Neural cell (in vitro differentiated cells): ENCODE measurements at regions not wholly inside any gene's neighbourhood (a gene's known extent, or its start where the extent isn't known, plus 50 kb on each side); places are given as distances from the start of the nearest gene placed in this dataset.

Experiments used
- H2AFZ ChIP-seq: fragments of 200-600, 300-800 bp; sonication (generic), shearing (Covaris generic); 2 replicates; pipeline ENCODE4 v1.6.0; 2014; ENCODE audit warnings: low read depth, mild to moderate bottlenecking, antibody characterized with exemption, low read length, moderate library complexity
- H3F3A ChIP-seq: fragments of 200-600 bp; shearing (Covaris generic); 2 replicates; pipeline ENCODE4 v1.6.1; 2016; ENCODE audit warnings: mild to moderate bottlenecking, moderate library complexity, mixed read lengths, antibody characterized with exemption, low read length; ENCODE audit not compliant: insufficient read depth, poor library complexity, severe bottlenecking
- H3K27ac ChIP-seq: fragments of 200-600, 300-800 bp; sonication (generic), shearing (Covaris generic); 2 replicates; pipeline ENCODE4 v1.5.1; 2014; ENCODE audit warnings: mild to moderate bottlenecking, low read length, moderate library complexity
- H3K27me3 ChIP-seq: fragments of 300-800, 200-600 bp; sonication (generic), shearing (Covaris generic); 2 replicates; pipeline ENCODE4 v1.6.0; 2014; ENCODE audit warnings: mild to moderate bottlenecking, low read depth, low read length, moderate library complexity; ENCODE audit not compliant: insufficient read depth
- H3K36me3 ChIP-seq: fragments of 300-800, 200-600 bp; sonication (generic), shearing (Covaris generic); 2 replicates; pipeline ENCODE4 v1.5.1; 2014; ENCODE audit warnings: mild to moderate bottlenecking, antibody characterized with exemption, low read length, moderate library complexity; ENCODE audit not compliant: insufficient read depth
- H3K4me2 ChIP-seq: fragments of 300-800, 200-600 bp; sonication (generic), shearing (Covaris generic); 2 replicates; pipeline ENCODE4 v1.6.0; 2014; ENCODE audit warnings: mild to moderate bottlenecking, low read length
- H3K4me3 ChIP-seq: fragments of 300-800, 200-600 bp; sonication (generic), shearing (Covaris generic); 2 replicates; pipeline ENCODE4 v1.5.1; 2014; ENCODE audit warnings: mild to moderate bottlenecking, low read length, moderate library complexity
- H3K79me2 ChIP-seq: fragments of 200-600 bp; shearing (Covaris generic); replicated peaks from 2 replicates; pipeline ENCODE4 v1.6.0; 2014; ENCODE audit warnings: mild to moderate bottlenecking, low read length, moderate library complexity; ENCODE audit not compliant: insufficient read depth
- H3K9ac ChIP-seq: fragments of 300-800, 200-600 bp; sonication (generic), shearing (Covaris generic); 2 replicates; pipeline ENCODE4 v1.6.1; 2016; ENCODE audit warnings: mild to moderate bottlenecking, low read length, mixed read lengths
- H3K9me2 ChIP-seq: fragments of 200-600 bp; shearing (Covaris generic); 2 replicates; pipeline ENCODE4 v1.6.1; 2016; ENCODE audit warnings: mild to moderate bottlenecking, low read length, mixed read lengths; ENCODE audit not compliant: insufficient read depth
- H3K9me3 ChIP-seq: fragments of 200-600, 300-800 bp; sonication (generic), shearing (Covaris generic); 2 replicates; pipeline ENCODE4 v1.6.1; 2016; ENCODE audit warnings: mild to moderate bottlenecking, mixed run types, low read length, moderate library complexity, mixed read lengths
- H4K20me1 ChIP-seq: fragments of 200-600 bp; shearing (Covaris generic); 2 replicates; pipeline ENCODE4 v1.6.1; 2016; ENCODE audit warnings: mild to moderate bottlenecking, mixed run types; ENCODE audit not compliant: insufficient read depth
- EP300 ChIP-seq: fragments of 450-650 bp; conservative IDR thresholded peaks from 2 replicates; pipeline ENCODE4 v1.6.1; 2014; ENCODE audit warnings: antibody characterized with exemption, mild to moderate bottlenecking, moderate library complexity; ENCODE audit not compliant: poor library complexity, severe bottlenecking
- EZH2 ChIP-seq: fragments of 200-600, 300-800 bp; shearing (Covaris generic), sonication (generic); IDR thresholded peaks from 2 replicates; pipeline ENCODE4 v1.6.1; 2014; ENCODE audit warnings: antibody characterized with exemption, low read length, borderline replicate concordance, mild to moderate bottlenecking; ENCODE audit not compliant: insufficient read depth, poor library complexity, severe bottlenecking
- MXI1 ChIP-seq: fragments of 450-650 bp; conservative IDR thresholded peaks from 2 replicates; pipeline ENCODE4 v1.6.1; 2014; ENCODE audit warnings: antibody characterized with exemption, mild to moderate bottlenecking; ENCODE audit not compliant: poor library complexity, severe bottlenecking
- POLR2AphosphoS5 ChIP-seq: IDR thresholded peaks from 2 replicates; pipeline ENCODE4 v1.6.1; 2012
- RAD21 ChIP-seq: fragments of 450-650 bp; conservative IDR thresholded peaks from 2 replicates; pipeline ENCODE4 v1.6.1; 2014; ENCODE audit warnings: antibody characterized with exemption, mild to moderate bottlenecking, moderate library complexity
- SMC3 ChIP-seq: fragments of 450-650 bp; conservative IDR thresholded peaks from 2 replicates; pipeline ENCODE4 v1.6.1; 2014; ENCODE audit warnings: antibody characterized with exemption, mild to moderate bottlenecking, moderate library complexity; ENCODE audit not compliant: poor library complexity
- TAF1 ChIP-seq: IDR thresholded peaks from 2 replicates; pipeline ENCODE4 v1.6.1; 2012; ENCODE audit warnings: low read depth
- TF ChIP-seq, protein P1 (sequence below): fragments of 450-650 bp; IDR thresholded peaks from 2 replicates; pipeline ENCODE4 v1.5.1; 2014; ENCODE audit warnings: antibody characterized with exemption, mild to moderate bottlenecking, moderate library complexity; ENCODE audit not compliant: poor library complexity, severe bottlenecking
- TF ChIP-seq, protein P2 (sequence below): IDR thresholded peaks from 2 replicates; pipeline ENCODE4 v1.6.1; 2012; ENCODE audit warnings: borderline replicate concordance

DNA sequence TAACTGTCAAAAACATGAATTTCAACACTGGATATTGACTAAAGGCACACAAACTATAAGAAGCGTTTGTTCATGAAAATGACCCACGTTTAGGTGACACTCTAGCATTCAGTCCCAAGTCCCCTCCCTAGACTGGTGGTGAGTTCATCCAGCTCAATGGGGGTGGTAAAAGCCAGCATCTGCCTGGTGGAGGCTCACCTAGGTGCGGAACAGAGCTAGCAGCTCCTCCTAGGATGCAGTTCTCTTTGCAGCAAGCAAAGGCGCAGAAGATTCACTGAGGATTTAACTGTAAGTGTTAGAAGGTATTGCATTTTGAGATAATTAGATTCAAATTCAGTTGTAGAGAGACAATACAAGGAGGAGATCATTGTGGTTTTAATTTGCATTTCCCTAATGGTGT is 87.6 kb downstream of the VSTM2A start:
- Histone ChIP-seq H2AFZ (no peak overlapping the region), H3K79me2 (no peaks in the 10 kb centered on the region), H3F3A (no peaks in the 10 kb centered on the region), H3K27me3 (no peaks in the 10 kb centered on the region), H4K20me1 (no peaks in the 10 kb centered on the region), H3K27ac (no peak overlapping the region), H3K9me2 (no peaks in the 10 kb centered on the region), H3K36me3 (no peaks in the 10 kb centered on the region), H3K9ac (no peak overlapping the region), H3K4me3 (no peak overlapping the region), H3K4me2 (no peak overlapping the region), H3K9me3 (no peaks in the 10 kb centered on the region)
- TF ChIP-seq SMC3 = no peak
- no peak for TF ChIP-seq RAD21
- TF ChIP-seq MXI1 = no peak
- no peak for TF ChIP-seq POLR2AphosphoS5
- no peak for TF ChIP-seq EP300
- TF ChIP-seq, protein P1, sequence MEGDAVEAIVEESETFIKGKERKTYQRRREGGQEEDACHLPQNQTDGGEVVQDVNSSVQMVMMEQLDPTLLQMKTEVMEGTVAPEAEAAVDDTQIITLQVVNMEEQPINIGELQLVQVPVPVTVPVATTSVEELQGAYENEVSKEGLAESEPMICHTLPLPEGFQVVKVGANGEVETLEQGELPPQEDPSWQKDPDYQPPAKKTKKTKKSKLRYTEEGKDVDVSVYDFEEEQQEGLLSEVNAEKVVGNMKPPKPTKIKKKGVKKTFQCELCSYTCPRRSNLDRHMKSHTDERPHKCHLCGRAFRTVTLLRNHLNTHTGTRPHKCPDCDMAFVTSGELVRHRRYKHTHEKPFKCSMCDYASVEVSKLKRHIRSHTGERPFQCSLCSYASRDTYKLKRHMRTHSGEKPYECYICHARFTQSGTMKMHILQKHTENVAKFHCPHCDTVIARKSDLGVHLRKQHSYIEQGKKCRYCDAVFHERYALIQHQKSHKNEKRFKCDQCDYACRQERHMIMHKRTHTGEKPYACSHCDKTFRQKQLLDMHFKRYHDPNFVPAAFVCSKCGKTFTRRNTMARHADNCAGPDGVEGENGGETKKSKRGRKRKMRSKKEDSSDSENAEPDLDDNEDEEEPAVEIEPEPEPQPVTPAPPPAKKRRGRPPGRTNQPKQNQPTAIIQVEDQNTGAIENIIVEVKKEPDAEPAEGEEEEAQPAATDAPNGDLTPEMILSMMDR = no peak
- TF ChIP-seq, protein P2, sequence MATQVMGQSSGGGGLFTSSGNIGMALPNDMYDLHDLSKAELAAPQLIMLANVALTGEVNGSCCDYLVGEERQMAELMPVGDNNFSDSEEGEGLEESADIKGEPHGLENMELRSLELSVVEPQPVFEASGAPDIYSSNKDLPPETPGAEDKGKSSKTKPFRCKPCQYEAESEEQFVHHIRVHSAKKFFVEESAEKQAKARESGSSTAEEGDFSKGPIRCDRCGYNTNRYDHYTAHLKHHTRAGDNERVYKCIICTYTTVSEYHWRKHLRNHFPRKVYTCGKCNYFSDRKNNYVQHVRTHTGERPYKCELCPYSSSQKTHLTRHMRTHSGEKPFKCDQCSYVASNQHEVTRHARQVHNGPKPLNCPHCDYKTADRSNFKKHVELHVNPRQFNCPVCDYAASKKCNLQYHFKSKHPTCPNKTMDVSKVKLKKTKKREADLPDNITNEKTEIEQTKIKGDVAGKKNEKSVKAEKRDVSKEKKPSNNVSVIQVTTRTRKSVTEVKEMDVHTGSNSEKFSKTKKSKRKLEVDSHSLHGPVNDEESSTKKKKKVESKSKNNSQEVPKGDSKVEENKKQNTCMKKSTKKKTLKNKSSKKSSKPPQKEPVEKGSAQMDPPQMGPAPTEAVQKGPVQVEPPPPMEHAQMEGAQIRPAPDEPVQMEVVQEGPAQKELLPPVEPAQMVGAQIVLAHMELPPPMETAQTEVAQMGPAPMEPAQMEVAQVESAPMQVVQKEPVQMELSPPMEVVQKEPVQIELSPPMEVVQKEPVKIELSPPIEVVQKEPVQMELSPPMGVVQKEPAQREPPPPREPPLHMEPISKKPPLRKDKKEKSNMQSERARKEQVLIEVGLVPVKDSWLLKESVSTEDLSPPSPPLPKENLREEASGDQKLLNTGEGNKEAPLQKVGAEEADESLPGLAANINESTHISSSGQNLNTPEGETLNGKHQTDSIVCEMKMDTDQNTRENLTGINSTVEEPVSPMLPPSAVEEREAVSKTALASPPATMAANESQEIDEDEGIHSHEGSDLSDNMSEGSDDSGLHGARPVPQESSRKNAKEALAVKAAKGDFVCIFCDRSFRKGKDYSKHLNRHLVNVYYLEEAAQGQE = no peak
- no peak for TF ChIP-seq TAF1
- no peak for TF ChIP-seq EZH2

DNA sequence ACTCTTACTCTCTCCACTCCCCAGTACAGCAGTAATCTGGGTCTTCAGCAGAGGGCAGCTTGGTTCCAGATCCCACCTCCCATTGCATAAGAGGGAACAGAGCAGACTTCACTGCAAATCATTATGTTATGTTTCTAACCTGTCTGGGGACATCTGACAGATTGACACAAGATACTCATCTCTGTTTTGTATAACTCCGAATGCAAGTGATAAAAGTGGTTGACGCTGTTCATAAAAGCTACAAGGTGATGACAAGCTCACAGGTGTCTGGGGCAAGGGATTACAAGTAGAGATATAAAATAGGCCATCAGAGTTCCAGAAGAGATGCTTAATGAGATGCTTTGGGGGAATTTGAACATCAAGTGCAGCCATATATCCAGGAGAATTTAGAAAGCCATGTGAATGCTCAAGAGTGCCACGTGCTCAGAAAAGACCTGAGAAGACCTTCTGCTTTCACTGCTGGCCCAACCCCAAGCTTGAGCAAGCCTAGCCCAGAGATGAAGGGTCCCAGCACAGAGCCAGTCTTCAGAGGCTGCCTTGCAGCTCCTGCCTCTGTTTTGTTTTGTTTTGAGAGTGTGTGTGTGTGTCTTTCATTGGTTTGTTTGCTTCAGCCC is 80.6 kb downstream of the VSTM2A start:
- H3K9me2 ChIP-seq = no peaks in the 10 kb centered on the region
- no peaks in the 10 kb centered on the region for H4K20me1 ChIP-seq
- H3F3A ChIP-seq = no peaks in the 10 kb centered on the region
- no peaks in the 10 kb centered on the region for H3K79me2 ChIP-seq
- no peak overlapping the region for H3K27ac ChIP-seq
- H3K36me3 ChIP-seq = no peaks in the 10 kb centered on the region
- no peak overlapping the region for H3K4me2 ChIP-seq
- no peaks in the 10 kb centered on the region for H3K27me3 ChIP-seq
- H3K9ac ChIP-seq = no peak overlapping the region
- no peak overlapping the region for H3K4me3 ChIP-seq
- TF ChIP-seq RAD21 (peak; percentile 25), EP300 (peak; percentile 66), MXI1 (no peak)
- no peak overlapping the region for H2AFZ ChIP-seq
- no peaks in the 10 kb centered on the region for H3K9me3 ChIP-seq
